ENCODE measurements at regions not wholly inside any gene's neighbourhood (a gene's known extent, or its start where the extent isn't known, plus 50 kb on each side); places are given as distances from the start of the nearest gene placed in this dataset.

- no peaks in the 10 kb centered on the region for H3K9me3 ChIP-seq (ENCODE audit: low read length)
- POLR2A ChIA-PET = no interaction called here
- no peaks in the 10 kb centered on the region for H3K36me3 ChIP-seq (ENCODE audit: insufficient read depth, low read length)
- BruUV-seq (replicated peaks) = no TSS peak
- H3K9me2 ChIP-seq (ENCODE audit: insufficient read depth, low read length) = no peaks in the 10 kb centered on the region
- DNase-seq (ENCODE audit: low spot score) = no peak
- no peaks in the 10 kb centered on the region for H4K20me1 ChIP-seq (ENCODE audit: insufficient read depth, low read length)
- no peak overlapping the region for H3K4me2 ChIP-seq (ENCODE audit: low read length)
- TF ChIP-seq CTCF (conservative IDR thresholded peaks at IDR 0.05; ENCODE audit: low read length) = no peak
- no peaks in the 10 kb centered on the region for H3K4me1 ChIP-seq (ENCODE audit: insufficient read depth, low read length, poor library complexity, severe bottlenecking)
- no peak overlapping the region for H2AFZ ChIP-seq (ENCODE audit: low read length)
- no peaks in the 10 kb centered on the region for H3K79me2 ChIP-seq (ENCODE audit: insufficient read depth, low read depth, low read length)
- H3K27ac ChIP-seq (ENCODE audit: low read depth, low read length, poor library complexity, severe bottlenecking) = no peak overlapping the region
- no peak overlapping the region for H3K4me3 ChIP-seq (ENCODE audit: low read depth, low read length, poor library complexity, severe bottlenecking)
- intact Hi-C loops (cut with micrococcal nuclease; ENCODE audit: unreplicated experiment) = no loop called here
- CTCF ChIA-PET (ENCODE audit: unreplicated experiment) = no interaction called here
Observed at GRCh38 chr16:5505091-5505887, 407.7 kb upstream of the EEF2KMT start.

- no peak for DNase-seq (ENCODE audit: low spot score)
- no peak overlapping the region for H2AFZ ChIP-seq (ENCODE audit: low read length)
- intact Hi-C loops (cut with micrococcal nuclease; ENCODE audit: unreplicated experiment) = no loop called here
- no peak overlapping the region for H3K4me2 ChIP-seq (ENCODE audit: low read length)
- H3K36me3 ChIP-seq (ENCODE audit: insufficient read depth, low read length) = no peaks in the 10 kb centered on the region
- H3K9me3 ChIP-seq (ENCODE audit: low read length) = no peaks in the 10 kb centered on the region
- ChIA-PET CTCF (ENCODE audit: unreplicated experiment) (no interaction called here), POLR2A (no interaction called here)
- no peak for TF ChIP-seq CTCF (conservative IDR thresholded peaks at IDR 0.05; ENCODE audit: low read length)
- TF ChIP-seq EZH2phosphoT487 (IDR thresholded peaks at IDR 0.05; ENCODE audit: borderline replicate concordance, low read depth, low read length) = no peak
- H3K9me2 ChIP-seq (ENCODE audit: insufficient read depth, low read length) = no peaks in the 10 kb centered on the region
- no peak overlapping the region for H3K27ac ChIP-seq (ENCODE audit: low read depth, low read length, poor library complexity, severe bottlenecking)
- no peaks in the 10 kb centered on the region for H3K4me1 ChIP-seq (ENCODE audit: insufficient read depth, low read length, poor library complexity, severe bottlenecking)
- no TSS peak for BruUV-seq (replicated peaks)
- no peak overlapping the region for H3K4me3 ChIP-seq (ENCODE audit: low read depth, low read length, poor library complexity, severe bottlenecking)
- no peaks in the 10 kb centered on the region for H4K20me1 ChIP-seq (ENCODE audit: insufficient read depth, low read length)
- H3K79me2 ChIP-seq (ENCODE audit: insufficient read depth, low read depth, low read length) = no peaks in the 10 kb centered on the region
Observed at GRCh38 chr16:5504064-5504781, 406.6 kb upstream of the EEF2KMT start.

- H3K4me3 ChIP-seq (ENCODE audit: low read depth, low read length, poor library complexity, severe bottlenecking) = no peak overlapping the region
- H3K9me2 ChIP-seq (ENCODE audit: insufficient read depth, low read length) = no peaks in the 10 kb centered on the region
- no peak for TF ChIP-seq EZH2phosphoT487 (IDR thresholded peaks at IDR 0.05; ENCODE audit: borderline replicate concordance, low read depth, low read length)
- BruUV-seq (replicated peaks) = no TSS peak
- no peak for DNase-seq (ENCODE audit: low spot score)
- intact Hi-C loops (cut with micrococcal nuclease; ENCODE audit: unreplicated experiment) = no loop called here
- H3K27ac ChIP-seq (ENCODE audit: low read depth, low read length, poor library complexity, severe bottlenecking) = no peak overlapping the region
- no peak overlapping the region for H2AFZ ChIP-seq (ENCODE audit: low read length)
- no peaks in the 10 kb centered on the region for H3K9me3 ChIP-seq (ENCODE audit: low read length)
- no peak overlapping the region for H3K4me2 ChIP-seq (ENCODE audit: low read length)
- H4K20me1 ChIP-seq (ENCODE audit: insufficient read depth, low read length) = no peaks in the 10 kb centered on the region
- no peaks in the 10 kb centered on the region for H3K79me2 ChIP-seq (ENCODE audit: insufficient read depth, low read depth, low read length)
- H3K36me3 ChIP-seq (ENCODE audit: insufficient read depth, low read length) = no peaks in the 10 kb centered on the region
- CTCF ChIA-PET (ENCODE audit: unreplicated experiment) = no interaction called here
- no peaks in the 10 kb centered on the region for H3K4me1 ChIP-seq (ENCODE audit: insufficient read depth, low read length, poor library complexity, severe bottlenecking)
- POLR2A ChIA-PET = no interaction called here
Observed at GRCh38 chr16:5502944-5503343, 405.3 kb upstream of the EEF2KMT start.
